ENCODE measurements at regions not wholly inside any gene's neighbourhood (a gene's known extent, or its start where the extent isn't known, plus 50 kb on each side); places are given as distances from the start of the nearest gene placed in this dataset.
A peak's percentile ranks its signal among the peaks of the same experiment; 100 is the strongest.

DNA sequence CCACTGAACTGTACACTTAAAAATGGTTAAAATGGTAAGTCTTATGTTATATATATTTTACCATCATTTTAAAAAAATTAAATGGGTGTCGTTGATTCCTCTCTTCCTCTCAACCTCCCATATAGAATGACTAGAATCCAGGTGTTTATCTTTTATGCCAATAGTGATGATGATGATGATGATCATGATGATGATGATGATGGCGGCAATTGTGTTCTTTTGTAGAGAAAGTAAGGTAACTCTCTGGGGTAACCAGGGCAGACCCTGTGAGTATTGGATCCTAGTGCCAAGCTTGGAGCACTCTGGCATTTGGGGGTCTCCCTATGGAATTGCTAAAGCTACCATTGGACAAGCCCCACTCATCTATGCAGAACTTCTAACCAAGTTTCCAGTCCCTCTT lies 113.6 kb downstream of the GLI2 start:
- Histone ChIP-seq H2AK5ac (ENCODE audit: low read length, severe bottlenecking) (no peak overlapping the region), H3K23ac (ENCODE audit: low read length in 2 of 2) (no peak overlapping the region), H3K79me1 (replicated peaks; ENCODE audit: low read length, poor library complexity, severe bottlenecking) (peaks cover 50% of the 10 kb centered on the region), H2BK12ac (ENCODE audit: low read length in 2 of 2) (no peak overlapping the region), H4K91ac (ENCODE audit: low read length) (no peak overlapping the region), H3K27ac (ENCODE audit: low read length, poor library complexity, severe bottlenecking) (no peak overlapping the region), H3K4me2 (ENCODE audit: low read length, poor library complexity, severe bottlenecking) (no peak overlapping the region), H2BK5ac (ENCODE audit: low read depth, low read length, poor library complexity, severe bottlenecking) (no peak overlapping the region), H4K8ac (ENCODE audit: low read length) (no peak overlapping the region), H3K4me3 (ENCODE audit: insufficient read depth in 1 of 2, low read depth in 1 of 2, low read length in 2 of 2) (no peak overlapping the region), H2AFZ (ENCODE audit: low read depth, low read length) (no peak overlapping the region), H2BK120ac (ENCODE audit: low read depth, low read length) (no peak overlapping the region), H2BK15ac (ENCODE audit: low read depth, poor library complexity, severe bottlenecking) (no peak overlapping the region), H3K27me3 (ENCODE audit: control insufficient read depth in 1 of 2, insufficient read depth in 1 of 2, low read length in 2 of 2) (no peaks in the 10 kb centered on the region), H3K36me3 (ENCODE audit: control insufficient read depth in 1 of 2, insufficient read depth in 2 of 2, low read depth in 1 of 2, low read length in 2 of 2) (peaks cover 0 to 11% of the 10 kb centered on the region in 2 experiments), H3K4me1 (ENCODE audit: control insufficient read depth, insufficient read depth, low read depth, low read length) (peaks cover 18% of the 10 kb centered on the region), H3K9ac (ENCODE audit: low read length) (no peak overlapping the region), H3K4ac (ENCODE audit: low read depth in 1 of 2, low read length in 2 of 2) (no peak overlapping the region), H3K14ac (ENCODE audit: low read length in 2 of 2) (no peak overlapping the region), H3K9me3 (ENCODE audit: control insufficient read depth, low read length) (peaks cover 18% of the 10 kb centered on the region), H3K18ac (ENCODE audit: low read depth in 1 of 2, low read length in 2 of 2) (no peak overlapping the region)
- 100% methylated on average over 1 of the region's 2 CpGs for WGBS
- no peak for DNase-seq

GRCh38 chr2:120850551-120850950 lies 114.9 kb downstream of the GLI2 start:
- Histone ChIP-seq H3K79me1 (replicated peaks; ENCODE audit: low read length, poor library complexity, severe bottlenecking) (peaks cover 41% of the 10 kb centered on the region), H3K4ac (ENCODE audit: low read depth in 1 of 2, low read length in 2 of 2) (no peak overlapping the region)
- no peak for DNase-seq

DNA sequence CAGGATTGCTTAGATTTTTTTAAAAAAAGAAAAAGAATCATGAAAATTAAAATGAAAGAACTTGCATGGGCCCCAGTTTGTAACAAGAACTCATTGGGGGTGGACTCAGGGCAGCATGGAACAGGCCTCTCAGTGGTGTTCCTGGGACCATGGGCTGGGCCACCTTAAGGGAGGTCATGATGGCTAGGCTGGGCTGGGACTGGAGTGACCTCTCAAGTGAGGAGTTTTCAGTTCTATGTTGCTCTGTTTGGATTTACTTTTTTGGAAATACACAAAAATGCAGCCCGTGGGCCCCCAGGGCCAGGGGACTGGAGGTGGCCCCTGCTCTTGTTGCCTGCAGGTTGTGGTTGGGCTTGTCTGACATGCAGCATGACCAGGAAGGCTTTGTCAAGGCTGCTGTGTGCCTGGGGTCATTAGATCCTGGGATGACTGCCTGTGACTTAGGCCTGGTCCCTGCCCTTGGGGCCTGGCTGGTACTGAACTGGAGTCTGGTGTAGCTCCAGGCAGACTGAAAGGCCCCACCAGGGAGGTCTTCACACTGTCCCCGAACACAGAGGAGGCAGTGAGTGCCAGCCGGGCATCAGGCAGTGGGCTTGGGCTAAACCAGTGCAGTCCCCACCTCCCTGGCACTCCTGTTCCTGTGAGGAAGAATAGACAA lies 115.6 kb downstream of the GLI2 start:
- peaks cover 35% of the 10 kb centered on the region for H3K79me1 ChIP-seq (replicated peaks; ENCODE audit: low read length, poor library complexity, severe bottlenecking)
- WGBS, result 89% methylated on average over 3 of the region's 3 CpGs
- peak overlapping the region in 1 of 2 experiments; percentile 80 for H3K18ac ChIP-seq (ENCODE audit: low read depth in 1 of 2, low read length in 2 of 2)
- no peak overlapping the region for H3K27ac ChIP-seq (ENCODE audit: low read length, poor library complexity, severe bottlenecking)
- no peak overlapping the region for H2BK15ac ChIP-seq (ENCODE audit: low read depth, poor library complexity, severe bottlenecking)
- H3K14ac ChIP-seq (ENCODE audit: low read length in 2 of 2), result peak overlapping the region in 1 of 2 experiments; percentile 3
- no peak overlapping the region for H3K4ac ChIP-seq (ENCODE audit: low read depth in 1 of 2, low read length in 2 of 2)
- H2BK12ac ChIP-seq (ENCODE audit: low read length in 2 of 2), result no peak overlapping the region
- H2AFZ ChIP-seq (ENCODE audit: low read depth, low read length), result no peak overlapping the region
- peaks cover 0 to 16% of the 10 kb centered on the region in 2 experiments for H3K36me3 ChIP-seq (ENCODE audit: control insufficient read depth in 1 of 2, insufficient read depth in 2 of 2, low read depth in 1 of 2, low read length in 2 of 2)
- peaks cover 18% of the 10 kb centered on the region for H3K9me3 ChIP-seq (ENCODE audit: control insufficient read depth, low read length)
- H2BK120ac ChIP-seq (ENCODE audit: low read depth, low read length), result no peak overlapping the region
- no peak overlapping the region for H3K9ac ChIP-seq (ENCODE audit: low read length)
- H2BK5ac ChIP-seq (ENCODE audit: low read depth, low read length, poor library complexity, severe bottlenecking), result no peak overlapping the region
- H3K4me2 ChIP-seq (ENCODE audit: low read length, poor library complexity, severe bottlenecking), result no peak overlapping the region
- no peak overlapping the region for H2AK5ac ChIP-seq (ENCODE audit: low read length, severe bottlenecking)
- H3K27me3 ChIP-seq (ENCODE audit: control insufficient read depth in 1 of 2, insufficient read depth in 1 of 2, low read length in 2 of 2), result no peaks in the 10 kb centered on the region
- H3K23ac ChIP-seq (ENCODE audit: low read length in 2 of 2), result no peak overlapping the region
- DNase-seq, result no peak
- H4K91ac ChIP-seq (ENCODE audit: low read length), result no peak overlapping the region
- peaks cover 20% of the 10 kb centered on the region for H3K4me1 ChIP-seq (ENCODE audit: control insufficient read depth, insufficient read depth, low read depth, low read length)
- no peak overlapping the region for H3K4me3 ChIP-seq (ENCODE audit: insufficient read depth in 1 of 2, low read depth in 1 of 2, low read length in 2 of 2)
- H4K8ac ChIP-seq (ENCODE audit: low read length), result no peak overlapping the region

More at GRCh38 chr2:120850551-120850950, 114.9 kb downstream of the GLI2 start:
- Histone ChIP-seq H2AK5ac (ENCODE audit: low read length, severe bottlenecking) (no peak overlapping the region), H3K4me1 (ENCODE audit: control insufficient read depth, insufficient read depth, low read depth, low read length) (peaks cover 20% of the 10 kb centered on the region), H3K14ac (ENCODE audit: low read length in 2 of 2) (no peak overlapping the region), H3K9ac (ENCODE audit: low read length) (no peak overlapping the region), H2BK5ac (ENCODE audit: low read depth, low read length, poor library complexity, severe bottlenecking) (no peak overlapping the region), H4K8ac (ENCODE audit: low read length) (no peak overlapping the region), H2BK12ac (ENCODE audit: low read length in 2 of 2) (no peak overlapping the region), H3K27me3 (ENCODE audit: control insufficient read depth in 1 of 2, insufficient read depth in 1 of 2, low read length in 2 of 2) (no peaks in the 10 kb centered on the region), H3K9me3 (ENCODE audit: control insufficient read depth, low read length) (peaks cover 18% of the 10 kb centered on the region), H2BK15ac (ENCODE audit: low read depth, poor library complexity, severe bottlenecking) (no peak overlapping the region), H3K4me2 (ENCODE audit: low read length, poor library complexity, severe bottlenecking) (no peak overlapping the region), H2AFZ (ENCODE audit: low read depth, low read length) (no peak overlapping the region), H4K91ac (ENCODE audit: low read length) (no peak overlapping the region), H3K4me3 (ENCODE audit: insufficient read depth in 1 of 2, low read depth in 1 of 2, low read length in 2 of 2) (no peak overlapping the region), H3K23ac (ENCODE audit: low read length in 2 of 2) (no peak overlapping the region), H3K27ac (ENCODE audit: low read length, poor library complexity, severe bottlenecking) (no peak overlapping the region), H3K36me3 (ENCODE audit: control insufficient read depth in 1 of 2, insufficient read depth in 2 of 2, low read depth in 1 of 2, low read length in 2 of 2) (peaks cover 0 to 16% of the 10 kb centered on the region in 2 experiments), H2BK120ac (ENCODE audit: low read depth, low read length) (no peak overlapping the region), H3K18ac (ENCODE audit: low read depth in 1 of 2, low read length in 2 of 2) (no peak overlapping the region)
- WGBS, result 91% methylated on average over 2 of the region's 5 CpGs

- Histone ChIP-seq H2BK5ac (ENCODE audit: low read depth, low read length, poor library complexity, severe bottlenecking) (no peak overlapping the region), H2BK12ac (ENCODE audit: low read length in 2 of 2) (peak overlapping the region in 1 of 2 experiments; percentile 37), H2BK120ac (ENCODE audit: low read depth, low read length) (no peak overlapping the region), H4K91ac (ENCODE audit: low read length) (no peak overlapping the region), H3K4me1 (ENCODE audit: control insufficient read depth, insufficient read depth, low read depth, low read length) (peaks cover 21% of the 10 kb centered on the region), H4K8ac (ENCODE audit: low read length) (no peak overlapping the region), H3K27ac (ENCODE audit: low read length, poor library complexity, severe bottlenecking) (no peak overlapping the region), H3K4ac (ENCODE audit: low read depth in 1 of 2, low read length in 2 of 2) (no peak overlapping the region), H2AFZ (ENCODE audit: low read depth, low read length) (no peak overlapping the region), H2AK5ac (ENCODE audit: low read length, severe bottlenecking) (no peak overlapping the region), H3K14ac (ENCODE audit: low read length in 2 of 2) (no peak overlapping the region), H3K36me3 (ENCODE audit: control insufficient read depth in 1 of 2, insufficient read depth in 2 of 2, low read depth in 1 of 2, low read length in 2 of 2) (peaks cover 0 to 16% of the 10 kb centered on the region in 2 experiments), H3K79me1 (replicated peaks; ENCODE audit: low read length, poor library complexity, severe bottlenecking) (peaks cover 27% of the 10 kb centered on the region), H3K18ac (ENCODE audit: low read depth in 1 of 2, low read length in 2 of 2) (no peak overlapping the region), H3K9me3 (ENCODE audit: control insufficient read depth, low read length) (peaks cover 18% of the 10 kb centered on the region), H3K4me3 (ENCODE audit: insufficient read depth in 1 of 2, low read depth in 1 of 2, low read length in 2 of 2) (no peak overlapping the region), H3K4me2 (ENCODE audit: low read length, poor library complexity, severe bottlenecking) (no peak overlapping the region), H3K23ac (ENCODE audit: low read length in 2 of 2) (peak overlapping the region in 1 of 2 experiments; percentile 11), H2BK15ac (ENCODE audit: low read depth, poor library complexity, severe bottlenecking) (no peak overlapping the region), H3K9ac (ENCODE audit: low read length) (no peak overlapping the region), H3K27me3 (ENCODE audit: control insufficient read depth in 1 of 2, insufficient read depth in 1 of 2, low read length in 2 of 2) (no peaks in the 10 kb centered on the region)
- WGBS, result 96% methylated on average over 11 of the region's 12 CpGs
- DNase-seq, result no peak
Observed at GRCh38 chr2:120852200-120852815, 116.6 kb downstream of the GLI2 start.

All from mesenchymal stem cell (in vitro differentiated cells and primary cell).